ENCODE measurements at regions not wholly inside any gene's neighbourhood (a gene's known extent, or its start where the extent isn't known, plus 50 kb on each side); places are given as distances from the start of the nearest gene placed in this dataset.

- no peak for DNase-seq (ENCODE audit: low spot score)
- intact Hi-C loops (cut with DNase I), result no loop called here
These were observed 67.8 kb downstream of the CASP12 start for GRCh38 chr11:104830508-104830907.

- DNase-seq (ENCODE audit: low spot score), result no peak
- intact Hi-C loops (cut with DNase I), result no loop called here
These were observed 68.2 kb downstream of the CASP12 start for GRCh38 chr11:104830080-104830479.

- no peak for DNase-seq (ENCODE audit: low spot score)
- intact Hi-C loops (cut with DNase I), result no loop called here
These were observed 71.5 kb downstream of the CASP12 start for GRCh38 chr11:104826772-104827171.

GRCh38 chr11:104823657-104824056, 74.6 kb downstream of the CASP12 start:
- no peak for DNase-seq (ENCODE audit: low spot score)
- intact Hi-C loops (cut with DNase I), result no loop called here

- DNase-seq (ENCODE audit: low spot score), result no peak
These were observed 77.8 kb downstream of the CASP12 start for GRCh38 chr11:104820431-104820830.

GRCh38 chr11:104819603-104820002, 78.7 kb downstream of the CASP12 start:
- no peak for DNase-seq (ENCODE audit: low spot score)
- intact Hi-C loops (cut with DNase I), result no loop called here

More at GRCh38 chr11:104820431-104820830, 77.8 kb downstream of the CASP12 start:
- intact Hi-C loops (cut with DNase I), result no loop called here

- intact Hi-C loops (cut with DNase I), result no loop called here
- DNase-seq (ENCODE audit: low spot score), result no peak
These were observed 79.2 kb downstream of the CASP12 start for GRCh38 chr11:104819107-104819506.

GRCh38 chr11:104817973-104818372, 80.3 kb downstream of the CASP12 start:
- intact Hi-C loops (cut with DNase I), result no loop called here
- no peak for DNase-seq (ENCODE audit: low spot score)

- no peak for DNase-seq (ENCODE audit: low spot score)
- intact Hi-C loops (cut with DNase I), result no loop called here
These were observed 84.7 kb downstream of the CASP12 start for GRCh38 chr11:104813532-104813931.

GRCh38 chr11:104812103-104812788, 86.0 kb downstream of the CASP12 start:
- intact Hi-C loops (cut with DNase I), result no loop called here
- DNase-seq (ENCODE audit: low spot score), result no peak

- intact Hi-C loops (cut with DNase I), result no loop called here
- no peak for DNase-seq (ENCODE audit: low spot score)
These were observed 94.5 kb downstream of the CASP12 start for GRCh38 chr11:104803776-104804175.

- no peak for DNase-seq (ENCODE audit: low spot score)
- intact Hi-C loops (cut with DNase I), result no loop called here
These were observed 99.0 kb downstream of the CASP12 start for GRCh38 chr11:104799251-104799650.

GRCh38 chr11:104798789-104799188, 99.5 kb downstream of the CASP12 start:
- intact Hi-C loops (cut with DNase I), result no loop called here
- no peak for DNase-seq (ENCODE audit: low spot score)

GRCh38 chr11:104796301-104796700, 102.0 kb downstream of the CASP12 start:
- intact Hi-C loops (cut with DNase I), result no loop called here
- DNase-seq (ENCODE audit: low spot score), result no peak

GRCh38 chr11:104795501-104796213, 102.6 kb downstream of the CASP12 start:
- no peak for DNase-seq (ENCODE audit: low spot score)
- intact Hi-C loops (cut with DNase I), result no loop called here

- intact Hi-C loops (cut with DNase I), result no loop called here
- DNase-seq (ENCODE audit: low spot score), result no peak
These were observed 105.4 kb downstream of the CASP12 start for GRCh38 chr11:104792861-104793260.

- DNase-seq (ENCODE audit: low spot score), result no peak
- intact Hi-C loops (cut with DNase I), result no loop called here
These were observed 106.4 kb downstream of the CASP12 start for GRCh38 chr11:104791896-104792295.

- DNase-seq (ENCODE audit: low spot score), result no peak
- intact Hi-C loops (cut with DNase I), result no loop called here
These were observed 113.4 kb downstream of the CASP12 start for GRCh38 chr11:104784684-104785460.

GRCh38 chr11:104783241-104783640, 115.0 kb downstream of the CASP12 start:
- intact Hi-C loops (cut with DNase I), result no loop called here
- DNase-seq (ENCODE audit: low spot score), result no peak

GRCh38 chr11:104782377-104782754, 115.9 kb downstream of the CASP12 start:
- no peak for DNase-seq (ENCODE audit: low spot score)
- intact Hi-C loops (cut with DNase I), result no loop called here
